ENCODE measurements at regions not wholly inside any gene's neighbourhood (a gene's known extent, or its start where the extent isn't known, plus 50 kb on each side); places are given as distances from the start of the nearest gene placed in this dataset.

- TF ChIP-seq CTCF (IDR thresholded peaks at IDR 0.05; ENCODE audit: insufficient read depth, low read depth, low read length) (no peak), EZH2 (IDR thresholded peaks at IDR 0.05; ENCODE audit: insufficient read depth, low read length) (no peak)
Observed at GRCh38 chr6:115847671-115848070, 213.0 kb downstream of the FRK start.

All from astrocyte (in vitro differentiated cells and primary cell).